NCI-H524 (cell line): ENCODE measurements at regions not wholly inside any gene's neighbourhood (a gene's known extent, or its start where the extent isn't known, plus 50 kb on each side); places are given as distances from the start of the nearest gene placed in this dataset.
"Not testable (repeated sequence)": the region's sequence is repeated elsewhere in the genome, so short reads cannot be mapped to it uniquely, and the experiment has no call there.

ENCODE experiments used
- DNase-seq, 2 experiments: peaks; one replicate each; lab custom pipeline; 2025; lab: John Stamatoyannopoulos, UW

- peak in 1 of 2 experiments; percentile 13 for DNase-seq
Observed at GRCh38 chr6:120355822-120356221, 978.5 kb downstream of the TBC1D32 start.

DNA sequence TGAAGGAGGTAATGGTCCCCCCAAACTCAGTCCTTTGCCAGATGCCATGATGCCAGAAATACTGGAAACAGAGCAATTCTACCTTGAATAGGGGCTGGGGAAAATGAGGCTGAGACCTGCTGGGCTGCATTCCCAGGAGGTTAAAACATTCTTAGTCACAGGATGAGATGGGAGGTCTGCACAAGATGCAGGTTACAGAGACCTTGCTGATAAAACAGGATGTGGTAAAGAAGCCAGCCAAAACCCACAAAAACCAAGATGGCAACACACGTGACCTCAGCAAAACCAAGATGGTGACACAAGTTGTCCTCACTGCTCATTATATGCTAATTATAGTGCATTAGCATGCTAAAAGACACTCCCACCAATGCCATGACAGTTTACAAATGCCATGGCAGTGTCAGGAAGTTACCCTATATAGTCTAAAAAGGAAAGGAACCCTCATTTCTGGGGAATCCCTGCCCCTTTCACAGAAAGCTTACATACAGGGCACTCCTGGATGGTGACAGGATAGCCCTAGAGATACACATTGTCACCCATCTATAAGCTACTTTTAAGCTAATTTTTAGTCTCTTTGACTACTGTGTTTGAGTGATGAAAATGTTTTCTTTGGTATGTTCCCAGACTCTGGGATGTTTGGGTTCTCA lies 979.7 kb downstream of the TBC1D32 start:
- no peak for DNase-seq

- no peak for DNase-seq
Observed at GRCh38 chr6:120352491-120352890, 981.8 kb downstream of the TBC1D32 start.

DNA sequence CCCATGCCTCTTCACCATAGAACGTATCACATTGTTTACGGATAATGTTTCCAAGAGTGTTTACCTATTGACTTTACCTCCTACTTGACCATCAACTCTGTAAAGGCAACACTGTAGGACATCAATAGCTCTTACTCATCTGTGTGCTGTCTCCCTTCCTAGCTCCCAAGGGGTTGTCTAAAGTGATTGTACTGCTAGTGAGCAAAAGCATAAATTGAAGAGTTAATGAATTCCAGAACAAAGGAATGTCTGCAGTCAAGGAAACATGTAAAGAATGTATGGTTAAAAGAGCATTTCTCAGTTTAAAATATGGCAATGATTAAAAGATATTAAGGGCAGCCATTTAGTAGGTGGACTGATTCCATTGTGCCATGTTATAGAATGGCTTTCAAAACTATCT lies 985.4 kb downstream of the TBC1D32 start:
- no peak for DNase-seq

GRCh38 chr6:120328521-120328920 lies 979.0 kb upstream of the MAN1A1 start:
- DNase-seq = no peak

DNA sequence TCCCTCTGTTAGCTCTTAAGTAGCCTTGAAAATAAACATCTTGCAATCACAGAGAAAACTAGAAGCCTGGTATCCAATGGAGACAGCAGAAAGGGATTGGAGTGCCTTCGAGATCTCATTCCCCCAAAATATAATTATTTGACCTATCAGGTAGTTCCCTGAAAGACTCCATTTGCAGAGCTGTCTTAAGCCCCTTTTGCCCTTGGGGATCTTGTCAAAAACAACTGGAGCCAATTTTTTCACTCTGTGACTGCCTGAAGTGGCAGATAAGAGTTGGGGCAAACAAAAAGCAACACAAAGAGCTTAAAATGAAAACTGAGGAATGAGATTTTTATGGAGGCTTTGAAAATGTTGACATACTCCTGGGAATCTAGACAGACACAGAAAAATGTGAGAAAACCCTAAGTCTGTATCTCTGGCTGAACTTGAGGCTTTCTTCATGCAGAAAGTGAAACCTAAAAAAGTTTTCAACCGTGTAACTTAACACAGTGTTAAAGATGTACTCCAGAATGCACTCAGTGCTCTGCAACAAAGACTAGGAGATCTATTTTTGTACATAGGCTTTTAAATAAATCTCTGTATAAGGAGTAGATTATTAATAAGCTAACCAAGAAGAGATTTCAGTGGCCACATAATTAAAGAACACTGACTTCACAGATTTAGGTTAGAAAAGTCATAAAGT lies 971.1 kb upstream of the MAN1A1 start:
- DNase-seq = no peak

GRCh38 chr6:120304223-120304622 lies 954.7 kb upstream of the MAN1A1 start:
- DNase-seq = no peak

DNA sequence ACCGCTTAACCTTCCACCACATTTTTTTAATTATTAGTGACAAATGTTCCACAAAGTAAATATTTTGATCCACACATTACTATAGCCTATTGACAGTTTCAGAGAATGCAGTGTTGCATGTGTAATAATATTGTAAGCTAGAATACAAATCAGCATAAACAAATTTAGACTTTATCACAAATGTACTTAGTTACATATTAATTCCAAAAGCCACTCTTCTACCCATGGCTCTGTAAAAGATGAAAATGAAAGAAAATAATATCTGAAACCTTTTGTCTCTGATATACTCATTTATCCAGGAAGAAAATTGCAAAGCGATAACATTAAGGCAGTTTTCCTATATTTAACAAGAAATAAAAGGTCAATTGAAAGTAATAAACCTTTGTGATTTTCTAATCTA lies 954.0 kb upstream of the MAN1A1 start:
- no peak for DNase-seq

GRCh38 chr6:120302041-120302440 lies 952.5 kb upstream of the MAN1A1 start:
- DNase-seq = no peak

DNA sequence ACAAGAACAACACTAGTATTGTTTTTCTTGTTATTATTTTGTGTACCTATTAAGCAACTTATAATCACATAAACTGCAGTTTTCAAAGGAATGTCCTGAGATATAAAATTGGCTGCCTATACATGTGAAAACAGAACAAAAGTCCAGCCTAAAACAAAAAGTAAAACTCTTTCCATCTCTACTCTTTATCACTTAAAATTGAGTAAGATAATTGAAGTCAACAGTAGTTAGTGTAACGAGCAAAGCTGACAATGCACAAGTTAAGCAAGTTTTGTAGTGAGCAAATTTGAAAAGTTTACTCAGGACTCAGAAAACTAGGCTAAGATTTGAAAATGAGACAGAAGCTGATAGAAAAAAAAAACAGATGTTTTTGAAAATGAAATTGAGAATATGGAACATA lies 941.4 kb upstream of the MAN1A1 start:
- no peak for DNase-seq

DNA sequence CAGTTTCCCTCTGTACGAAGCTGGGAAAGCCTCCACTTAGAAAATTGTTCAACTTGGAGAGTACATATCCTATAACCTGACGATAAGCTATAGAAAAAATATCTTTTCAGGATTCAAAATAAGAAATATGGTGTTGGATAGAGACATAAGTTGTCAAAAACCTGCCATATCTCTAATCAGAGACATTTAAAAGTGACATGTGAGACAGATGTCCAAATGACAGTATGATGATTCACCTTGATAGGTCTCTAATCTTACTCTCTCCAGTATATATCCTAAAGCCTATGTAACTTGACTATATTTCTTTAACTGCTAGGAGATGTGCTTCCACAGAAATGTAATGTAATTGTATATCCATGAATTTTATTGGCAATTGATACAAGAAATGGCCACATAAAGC lies 932.4 kb upstream of the MAN1A1 start:
- no peak for DNase-seq

DNA sequence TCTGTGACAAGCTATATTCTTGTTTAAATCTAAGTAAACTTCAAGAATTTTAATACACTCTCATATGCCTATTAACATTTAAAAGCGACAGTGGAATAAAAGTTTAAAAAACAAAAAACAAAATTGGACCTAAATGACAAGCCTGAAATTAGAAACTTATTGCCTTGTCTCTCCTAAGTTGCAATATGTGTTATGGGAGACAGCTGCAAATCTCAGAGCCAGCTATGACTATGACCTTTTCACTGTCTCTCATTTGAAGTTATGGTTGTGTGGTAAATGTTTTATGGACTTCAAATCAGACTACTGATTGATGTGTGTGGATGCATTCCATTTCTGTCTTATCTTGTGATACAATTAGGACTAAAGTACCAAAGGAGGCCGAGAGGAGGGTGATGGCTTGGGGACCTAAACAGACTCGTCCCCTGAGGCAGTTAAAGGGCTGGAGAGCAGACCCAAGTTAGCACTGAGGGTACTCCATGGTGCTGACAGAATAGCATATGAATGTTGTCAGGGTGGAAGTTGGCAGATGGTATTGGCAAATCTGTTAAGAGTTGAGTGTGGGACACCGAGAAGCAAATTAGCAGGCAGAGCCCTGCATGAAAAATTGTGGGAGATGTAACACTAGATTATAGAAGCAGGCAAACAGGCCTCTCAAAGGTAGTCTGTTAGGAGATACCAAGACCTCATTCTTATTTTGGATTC lies 930.1 kb upstream of the MAN1A1 start:
- DNase-seq = peak; percentile 77 to 93

DNA sequence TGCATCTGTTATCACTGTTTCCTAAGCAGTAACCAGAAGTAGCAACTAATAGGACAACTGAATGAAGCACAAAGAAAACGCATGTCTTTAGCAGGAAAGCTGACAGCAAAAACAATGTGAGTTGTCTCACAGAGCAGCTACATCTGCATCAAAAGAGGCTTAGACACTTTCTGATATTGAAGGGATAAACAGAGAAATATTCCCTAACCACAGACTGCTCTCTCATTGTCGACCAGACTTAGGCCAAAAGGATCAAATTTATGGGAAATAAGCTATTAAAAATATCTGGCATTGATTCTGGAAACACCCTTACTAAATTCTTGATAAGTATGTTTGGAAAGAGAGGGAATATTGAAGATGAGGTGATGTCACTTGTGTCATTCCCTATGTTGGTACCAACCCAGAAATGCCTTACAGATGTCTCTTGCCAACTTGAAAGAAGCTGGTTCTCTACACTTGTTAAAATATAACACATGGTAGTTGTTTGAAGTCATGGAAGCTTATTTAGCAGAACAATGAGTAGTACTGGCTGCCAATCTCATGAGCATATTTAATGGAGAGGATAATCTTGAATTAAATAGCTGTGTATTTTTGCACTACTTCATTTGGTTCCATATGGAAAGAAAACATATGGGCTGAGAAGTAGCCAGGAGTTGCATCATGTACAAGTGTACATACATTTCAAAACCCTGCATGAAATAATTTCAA lies 929.3 kb upstream of the MAN1A1 start:
- peak in 1 of 2 experiments; percentile 78 for DNase-seq

DNA sequence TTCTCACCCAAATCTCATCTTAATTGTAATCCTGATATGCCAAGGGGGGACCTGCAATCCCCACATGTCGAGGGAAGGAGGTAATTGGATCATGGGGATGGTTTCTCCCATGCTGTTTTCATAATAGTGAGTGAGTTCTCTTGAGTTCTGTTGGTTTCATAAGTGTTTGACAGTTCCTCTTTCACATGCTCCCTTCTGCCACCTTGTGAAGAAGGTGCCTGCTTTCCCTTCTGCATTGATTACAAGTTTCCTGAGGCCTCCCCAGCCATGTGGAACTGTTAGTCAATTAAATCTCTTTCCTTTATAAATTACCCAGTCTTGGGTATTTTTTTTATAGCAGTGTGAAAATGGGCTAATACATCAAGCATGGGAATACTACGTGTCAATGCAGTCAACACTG lies 925.0 kb upstream of the MAN1A1 start:
- DNase-seq = no peak

DNA sequence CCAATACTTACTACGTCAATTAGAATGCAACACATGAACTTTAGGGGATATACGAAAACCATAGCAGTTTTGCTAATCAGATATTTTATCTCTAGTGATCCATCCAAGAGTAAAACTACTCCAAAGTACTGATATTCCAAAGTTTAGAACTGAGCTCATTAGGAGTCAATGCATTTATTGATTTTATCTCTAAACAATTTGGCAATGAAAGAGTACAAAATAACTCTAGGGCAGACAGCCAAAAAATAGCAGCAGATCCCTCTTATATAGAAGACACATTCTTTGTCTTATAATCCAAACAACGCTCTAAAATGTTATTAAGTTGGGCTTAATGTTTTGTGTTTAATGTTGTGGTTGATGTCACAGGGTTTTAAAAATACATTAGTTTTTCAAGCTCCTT lies 923.9 kb upstream of the MAN1A1 start:
- no peak for DNase-seq

GRCh38 chr6:120272038-120272437 lies 922.5 kb upstream of the MAN1A1 start:
- DNase-seq = no peak

GRCh38 chr6:120268256-120268655 lies 918.7 kb upstream of the MAN1A1 start:
- not testable (repeated sequence) for DNase-seq

- no peak for DNase-seq
Observed at GRCh38 chr6:120262354-120262753, 912.8 kb upstream of the MAN1A1 start.

- DNase-seq = no peak
Observed at GRCh38 chr6:120260636-120261035, 911.1 kb upstream of the MAN1A1 start.

- DNase-seq = no peak
Observed at GRCh38 chr6:120254651-120255050, 905.1 kb upstream of the MAN1A1 start.

DNA sequence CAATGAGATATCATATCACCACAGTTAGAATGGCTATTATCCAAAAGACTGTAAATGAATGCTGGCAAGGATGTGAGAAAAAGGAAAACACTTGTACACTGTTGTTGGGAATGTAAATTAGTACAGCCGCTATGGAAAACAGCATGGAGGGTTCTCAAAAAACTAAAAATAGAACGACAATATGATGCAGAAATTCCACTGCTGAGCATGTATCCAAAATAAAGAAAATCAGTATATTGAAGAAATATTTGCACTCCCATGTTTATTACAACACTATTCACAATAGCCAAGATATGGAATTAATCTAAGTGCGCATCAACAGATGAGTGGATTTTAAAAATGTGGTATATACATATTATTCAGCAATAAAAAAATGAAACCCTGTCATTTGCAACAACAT lies 898.9 kb upstream of the MAN1A1 start:
- DNase-seq = no peak

DNA sequence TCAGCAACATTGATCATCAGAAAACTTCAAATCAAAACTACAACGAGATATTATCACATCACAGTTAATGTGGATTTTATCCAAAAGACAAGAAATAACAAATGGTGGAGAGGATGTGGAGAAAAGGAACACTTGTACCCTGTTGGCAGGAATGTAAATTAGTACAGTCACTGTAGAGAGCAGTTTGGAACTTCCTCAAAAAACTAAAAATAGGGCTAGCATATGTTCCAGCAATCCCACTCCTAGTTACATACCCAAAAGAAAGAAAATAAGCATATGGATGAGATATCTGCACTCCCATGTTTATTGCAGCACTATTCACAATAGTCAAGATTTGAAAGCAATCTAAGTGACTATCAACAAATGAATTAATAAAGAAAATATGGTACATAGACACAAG lies 887.7 kb upstream of the MAN1A1 start:
- no peak for DNase-seq

GRCh38 chr6:120230008-120230407 lies 880.4 kb upstream of the MAN1A1 start:
- DNase-seq = peak in 1 of 2 experiments; percentile 7
